COLO668 (cell line): ENCODE measurements at regions not wholly inside any gene's neighbourhood (a gene's known extent, or its start where the extent isn't known, plus 50 kb on each side); places are given as distances from the start of the nearest gene placed in this dataset.

Experiments used
- DNase-seq: peaks from one replicate; lab custom pipeline; 2025; ENCODE audit not compliant: unreplicated experiment; lab: John Stamatoyannopoulos, UW

DNA sequence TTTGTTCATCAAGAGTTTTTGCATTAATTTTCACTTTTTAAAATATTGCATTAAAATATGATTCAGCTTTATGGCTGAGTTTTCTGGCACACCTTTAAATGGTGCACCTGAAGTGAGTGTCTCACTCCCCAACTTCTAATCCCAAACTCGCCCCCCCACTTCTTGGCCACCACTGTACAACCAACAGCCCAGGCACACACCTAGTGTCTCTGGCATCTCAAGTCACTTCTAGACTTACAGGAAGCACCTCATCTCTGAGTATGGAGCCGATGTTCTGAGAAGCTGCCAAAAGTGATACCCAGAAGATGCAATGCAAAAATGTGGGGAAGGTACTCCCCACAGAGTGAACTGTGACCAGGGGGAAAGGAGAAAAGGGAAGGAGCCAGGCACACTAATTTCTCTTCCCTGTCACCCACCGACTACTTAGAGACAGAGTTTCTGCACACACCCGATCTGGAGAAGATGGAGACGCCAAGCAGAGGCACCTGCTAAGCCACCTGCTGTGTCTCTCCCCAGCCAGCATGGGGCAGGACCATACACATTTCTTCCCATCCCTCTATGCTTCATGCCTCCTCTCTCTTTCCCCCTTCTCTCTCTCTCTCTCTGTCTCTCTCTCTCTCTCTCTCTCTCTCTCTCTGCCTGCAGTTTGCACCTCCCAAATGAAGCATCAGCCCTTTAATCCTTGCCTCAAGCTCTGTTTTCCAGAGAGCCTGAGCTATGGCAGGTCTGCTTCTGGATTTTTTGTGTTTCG is 155.3 kb upstream of the ZNF507 start:
- no peak for DNase-seq

DNA sequence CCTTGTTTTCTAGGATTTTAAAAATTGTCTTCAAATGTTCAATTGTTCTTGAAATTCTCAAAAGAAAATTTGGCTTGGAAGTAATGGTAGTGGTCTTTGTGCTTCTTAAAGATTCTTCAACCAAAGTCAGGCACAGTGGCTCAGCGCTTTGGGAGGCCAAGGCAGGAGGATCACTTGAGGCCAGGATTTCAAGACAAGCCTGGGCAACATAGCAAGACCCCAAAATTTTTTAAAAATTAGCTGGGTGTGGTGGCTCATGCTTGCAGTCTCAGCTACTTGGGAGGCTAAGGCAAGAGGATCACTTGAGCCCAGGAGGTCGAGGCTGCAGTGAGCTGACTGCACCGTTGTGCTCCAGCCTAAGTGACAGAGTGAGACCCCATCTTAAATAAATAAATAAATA is 153.5 kb upstream of the ZNF507 start:
- DNase-seq, result no peak

DNA sequence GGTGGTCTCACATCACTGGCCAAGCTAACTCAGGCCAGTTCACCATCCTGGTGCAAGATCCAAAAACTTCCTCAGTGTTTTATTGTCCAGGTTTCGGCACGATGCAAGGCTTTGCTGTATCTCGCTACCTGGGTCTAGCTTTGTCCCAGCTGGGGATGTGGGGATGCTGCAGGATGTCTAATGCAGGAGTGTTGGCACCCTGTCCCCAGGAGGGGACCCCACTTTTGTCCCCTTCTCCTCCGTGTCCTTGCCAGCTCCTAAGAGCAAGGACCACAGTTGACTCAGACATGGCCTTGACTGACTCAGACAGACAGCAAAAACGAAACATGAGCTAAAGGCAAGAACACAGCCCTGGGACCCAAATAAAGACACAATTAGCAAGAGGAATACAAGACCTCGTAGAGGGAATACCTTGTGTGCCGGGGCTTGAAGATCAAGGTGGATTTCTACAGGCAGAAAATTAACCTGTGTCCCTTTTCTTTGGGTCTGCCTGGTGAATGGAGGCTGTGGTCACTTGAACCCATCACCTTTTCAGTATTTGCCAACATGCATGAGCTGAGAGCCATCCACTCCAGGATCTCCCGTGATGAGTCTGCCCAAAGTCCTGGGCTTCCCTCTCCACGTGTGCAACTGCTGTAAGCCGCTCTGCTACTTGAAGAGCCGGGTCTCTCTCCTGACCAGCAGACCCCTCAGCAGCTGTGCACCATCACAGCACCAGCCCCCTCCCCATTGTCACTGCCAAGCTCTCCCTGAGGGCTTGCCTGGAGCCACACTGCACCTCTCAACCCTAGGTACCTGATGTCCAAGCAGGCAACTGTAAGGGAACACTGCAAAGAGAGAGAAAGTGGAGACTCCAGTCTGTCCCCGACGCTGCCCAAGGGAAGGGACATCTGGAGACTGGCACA is 149.5 kb upstream of the ZNF507 start:
- no peak for DNase-seq

DNA sequence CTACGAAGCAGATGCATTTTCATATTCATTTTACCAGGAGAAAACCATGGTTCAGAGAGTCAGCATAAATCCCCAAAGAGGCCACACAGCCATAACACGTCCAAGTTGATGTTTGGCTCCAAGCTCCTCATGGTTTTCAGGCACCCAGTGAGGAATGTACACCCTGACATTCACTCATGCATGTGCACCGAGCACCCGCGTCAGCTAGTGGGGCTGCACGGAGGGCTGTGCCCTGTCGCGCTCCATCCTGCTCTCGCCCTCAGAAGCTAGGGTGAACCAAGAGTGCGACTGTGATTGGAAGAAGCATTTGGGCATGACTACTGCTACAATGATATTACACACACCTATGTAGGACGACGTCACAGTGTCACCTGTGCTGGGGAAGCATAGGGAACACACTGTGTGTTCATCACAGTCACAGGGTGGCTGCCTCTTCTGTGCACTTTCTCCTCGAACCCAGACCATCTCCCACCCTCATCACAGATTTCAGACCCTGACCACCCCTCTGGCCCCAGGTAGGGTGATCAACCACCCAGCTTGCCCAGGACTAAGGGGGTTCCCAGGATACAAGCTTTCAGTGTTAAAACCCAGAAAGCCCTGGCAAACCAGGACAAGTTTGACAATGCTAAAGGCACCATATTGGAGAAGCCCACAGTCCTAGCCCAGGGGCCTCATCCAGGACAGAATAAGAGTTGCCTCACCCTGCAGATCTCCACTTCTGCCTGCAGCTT is 148.6 kb upstream of the ZNF507 start:
- DNase-seq, result no peak

DNA sequence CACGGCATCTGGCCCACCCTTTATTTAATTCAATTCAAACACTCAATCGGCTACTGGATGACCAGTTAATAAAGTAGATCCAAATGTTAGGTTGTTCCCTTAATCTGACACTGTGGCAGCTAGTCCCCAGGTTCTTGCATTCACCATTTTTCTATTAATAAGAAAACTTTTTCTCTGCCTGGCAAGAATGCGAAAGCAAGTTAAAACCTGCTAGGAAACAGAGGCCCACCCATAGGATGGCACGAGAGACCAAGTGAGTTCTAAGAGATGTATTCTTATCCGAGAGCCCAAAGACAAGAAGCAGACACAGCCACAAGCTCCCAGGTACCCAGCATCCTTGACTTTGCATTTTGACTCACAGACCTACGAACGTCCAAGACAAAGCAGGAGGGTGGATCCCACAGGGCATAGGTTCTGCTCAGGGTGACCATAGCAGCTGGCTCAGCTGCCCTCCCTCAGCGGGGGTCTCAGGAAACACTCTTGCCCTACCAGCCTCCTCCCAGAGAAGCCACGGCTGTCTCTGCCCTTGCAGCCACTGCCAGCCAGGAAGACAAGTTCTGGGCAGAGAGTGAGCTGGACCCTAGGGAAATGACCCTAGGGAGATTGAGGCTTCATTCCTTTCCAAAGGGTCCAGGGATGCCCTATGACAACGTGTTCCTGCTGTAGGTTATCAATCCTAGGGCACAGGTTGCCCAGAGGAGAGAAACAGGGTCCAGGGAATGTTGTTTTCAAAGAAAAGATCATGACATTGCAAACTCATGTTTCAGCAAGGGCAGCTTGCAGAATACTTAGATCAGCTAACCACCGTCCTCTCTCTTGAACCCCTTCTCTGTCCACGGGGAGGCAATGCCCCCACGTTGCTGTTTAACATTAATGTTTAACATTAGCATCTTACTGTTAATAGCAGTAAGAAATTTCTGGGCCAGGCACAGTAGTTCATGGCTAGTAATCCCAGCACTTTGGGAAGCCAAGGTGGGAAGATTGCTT is 147.2 kb upstream of the ZNF507 start:
- DNase-seq, result no peak

DNA sequence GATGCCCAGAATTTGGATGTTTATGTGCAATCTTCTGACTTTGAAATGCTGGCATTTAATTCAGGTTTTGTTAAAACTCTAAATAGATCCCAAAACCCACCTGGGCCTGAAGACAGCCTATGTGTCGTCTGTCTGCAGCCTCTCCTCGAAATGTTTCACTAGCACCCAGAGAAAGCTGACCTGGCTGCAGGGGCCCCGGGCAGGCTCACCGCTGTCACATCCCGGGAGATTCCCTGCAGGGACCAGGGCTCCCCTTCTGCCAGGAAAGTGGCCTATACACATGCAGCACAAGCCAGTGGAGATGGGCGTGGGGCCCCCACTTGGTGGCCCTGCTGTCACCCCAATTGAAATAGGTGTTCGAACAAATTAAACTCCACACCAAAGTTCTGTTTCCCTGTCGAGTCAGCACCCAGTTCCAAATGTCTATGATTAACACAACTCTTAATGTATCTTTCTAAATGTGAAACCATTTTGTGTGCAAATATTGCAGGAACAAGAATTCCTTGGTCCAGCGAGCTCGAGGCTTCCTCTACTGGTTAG is 145.8 kb upstream of the ZNF507 start:
- no peak for DNase-seq

DNA sequence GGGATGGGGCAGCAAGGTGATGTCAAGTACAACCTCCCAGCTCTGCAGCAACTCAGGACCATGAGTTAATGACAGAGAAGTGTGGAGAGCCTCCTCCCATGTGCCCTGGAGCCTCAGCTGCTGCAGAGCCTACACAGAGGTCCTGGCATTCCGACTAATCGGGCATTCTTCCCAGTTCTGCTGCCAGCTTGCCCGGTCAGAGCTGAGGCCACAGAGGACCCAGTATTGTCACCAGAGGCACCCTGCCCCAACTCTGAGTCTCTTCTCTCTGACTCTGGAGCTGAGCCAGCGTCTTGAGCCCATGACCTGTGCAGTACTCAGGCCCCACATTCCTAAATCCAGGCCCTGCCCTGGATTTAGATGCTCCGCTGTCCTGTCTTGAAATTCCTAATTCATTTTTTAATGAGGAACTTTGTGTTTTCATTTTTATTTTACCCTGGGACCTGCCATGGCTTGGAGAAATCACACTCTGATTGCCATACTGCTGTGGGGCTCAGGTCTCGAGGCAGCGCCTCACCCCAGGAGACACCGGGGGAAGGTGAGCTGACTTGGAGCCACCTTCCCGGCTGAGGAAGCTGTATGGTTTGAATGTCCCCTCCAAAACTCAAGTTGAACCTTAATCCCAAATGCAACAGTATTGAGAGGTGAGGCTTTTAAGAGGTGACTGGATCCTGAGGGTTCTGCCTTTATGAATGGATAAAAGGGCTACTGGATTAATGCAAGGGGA is 144.9 kb upstream of the ZNF507 start:
- DNase-seq, result no peak

DNA sequence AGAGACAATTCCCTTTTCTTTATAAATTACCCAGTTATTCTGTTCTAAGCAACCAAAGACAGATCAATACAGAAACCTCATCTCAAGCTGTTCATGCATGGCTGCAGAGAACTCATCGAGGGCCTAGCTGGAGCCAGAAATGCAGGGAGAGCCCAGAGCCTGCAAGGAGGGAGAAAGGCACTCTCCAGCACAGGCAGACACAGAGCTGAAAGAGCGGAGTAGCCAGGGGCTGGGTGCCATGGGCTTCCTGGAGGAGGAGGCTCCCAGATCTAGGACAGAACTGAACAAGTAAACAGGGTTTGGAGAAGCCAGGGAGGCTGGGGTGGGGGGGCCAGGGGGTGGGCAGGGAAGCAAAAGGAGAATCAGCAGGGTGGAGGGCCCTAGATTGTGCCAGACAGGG is 144.2 kb upstream of the ZNF507 start:
- no peak for DNase-seq

DNA sequence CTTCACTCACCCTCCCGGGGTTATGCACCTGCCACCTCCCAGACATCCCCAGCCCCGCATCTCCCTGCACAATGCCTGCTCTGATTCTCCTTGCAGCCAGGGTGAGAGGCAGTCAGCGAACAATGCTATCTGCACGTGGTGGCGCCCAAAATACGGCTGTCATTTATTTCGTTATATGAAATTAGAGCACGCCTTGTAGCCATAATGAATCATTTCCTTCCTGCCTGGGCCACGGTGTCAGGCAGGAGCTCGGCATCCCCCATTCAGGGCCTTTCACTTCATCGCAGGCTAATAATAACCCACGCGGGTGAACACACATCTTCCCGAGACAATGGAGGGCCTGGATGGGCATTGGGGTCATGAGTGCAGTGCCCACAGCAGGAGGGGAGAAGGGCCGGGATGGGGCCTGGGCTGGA is 143.8 kb upstream of the ZNF507 start:
- no peak for DNase-seq

DNA sequence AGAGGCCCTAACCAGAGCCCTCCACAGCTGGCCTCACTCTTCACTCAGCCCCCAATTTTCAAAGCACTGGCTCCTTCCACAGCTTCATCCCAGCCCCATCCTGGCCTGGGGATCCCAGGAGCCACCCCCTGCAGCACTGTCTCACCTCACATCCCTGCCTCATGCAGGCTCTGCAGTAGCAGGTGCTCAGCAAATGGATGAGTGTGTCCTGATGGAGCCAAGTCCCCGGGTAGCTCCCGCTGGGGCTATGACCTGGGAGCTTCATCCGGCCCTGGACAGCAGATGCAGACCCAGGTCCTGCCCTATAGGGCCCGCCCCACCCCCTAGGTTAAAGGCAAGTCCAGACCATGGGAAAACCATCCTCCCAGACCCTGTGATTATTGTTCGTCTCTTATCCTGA is 143.2 kb upstream of the ZNF507 start:
- no peak for DNase-seq

DNA sequence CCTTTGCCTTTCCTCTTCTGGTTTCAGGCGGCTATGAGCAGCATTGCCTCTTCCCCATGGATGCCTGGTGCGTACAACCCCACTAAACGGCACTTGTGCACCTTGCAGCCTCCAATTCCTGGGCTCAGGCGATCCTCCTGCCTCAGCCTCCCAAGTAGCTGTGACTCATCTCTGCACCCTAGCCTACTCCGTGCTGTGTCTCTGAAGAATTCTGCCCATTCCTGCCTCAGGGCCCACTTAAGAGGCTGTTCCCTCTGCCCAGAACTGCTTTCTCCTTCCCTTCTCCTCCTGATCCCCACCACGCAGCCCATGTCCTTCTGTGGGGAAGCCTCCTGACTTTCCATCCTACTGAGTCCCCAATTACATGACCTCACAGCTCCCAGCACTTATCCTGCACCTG is 142.2 kb upstream of the ZNF507 start:
- DNase-seq, result no peak

DNA sequence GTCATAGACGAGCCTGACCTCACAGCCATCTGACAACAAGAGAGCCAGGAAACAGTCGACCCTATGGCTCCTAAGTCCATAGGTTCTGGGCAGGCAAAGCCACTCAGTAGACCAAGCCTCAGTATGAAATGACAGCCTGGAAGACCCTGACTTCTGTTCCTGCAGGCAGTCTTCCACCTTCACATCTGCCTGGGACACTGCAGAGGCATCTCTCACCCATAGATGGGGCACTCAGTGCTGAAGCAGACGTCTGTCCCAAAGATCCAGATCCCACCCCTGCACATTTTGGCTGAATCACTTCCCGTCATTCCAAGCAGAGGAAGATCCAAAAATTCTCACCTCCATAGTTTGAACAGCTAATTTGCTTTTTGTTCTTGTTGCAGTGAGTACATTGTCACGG is 139.3 kb upstream of the ZNF507 start:
- no peak for DNase-seq

DNA sequence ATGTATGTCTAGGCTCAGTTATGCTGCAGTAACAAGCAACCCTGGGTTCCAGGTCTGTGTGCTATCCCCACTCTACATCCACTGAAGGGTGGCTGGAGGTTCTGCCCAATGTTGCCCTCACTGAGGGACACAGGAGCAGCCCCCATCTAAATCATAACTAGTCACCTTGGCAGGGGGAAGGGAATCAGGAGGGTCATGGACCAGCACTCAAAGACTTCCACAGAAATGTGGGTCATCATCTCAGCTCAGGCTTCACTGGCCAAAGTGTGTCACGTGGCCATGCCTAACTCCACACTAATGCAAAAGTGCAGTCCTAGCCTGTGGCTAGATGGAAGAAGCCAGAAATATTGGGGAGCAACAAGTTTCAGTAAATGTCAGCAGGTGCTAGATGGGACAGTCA is 137.3 kb upstream of the ZNF507 start:
- no peak for DNase-seq

DNA sequence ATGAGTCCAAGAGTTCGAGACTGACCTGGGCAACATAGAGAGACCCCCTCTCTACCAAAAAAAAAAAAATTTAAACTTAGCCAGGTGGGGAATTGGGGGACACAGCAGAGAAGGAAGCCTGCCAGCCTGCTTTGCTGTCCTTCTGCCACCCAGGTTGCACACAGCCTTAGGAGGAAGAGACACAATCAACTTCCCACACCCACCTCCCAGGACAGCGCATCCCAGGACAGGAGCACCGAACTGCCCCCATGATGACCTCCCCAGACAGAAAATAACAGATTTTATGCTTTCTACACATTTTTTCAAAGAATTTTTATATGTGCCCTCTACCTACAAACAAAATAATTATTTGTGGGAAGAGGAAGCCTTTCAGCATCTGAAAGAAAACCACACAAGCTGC is 126.0 kb upstream of the ZNF507 start:
- DNase-seq, result no peak

DNA sequence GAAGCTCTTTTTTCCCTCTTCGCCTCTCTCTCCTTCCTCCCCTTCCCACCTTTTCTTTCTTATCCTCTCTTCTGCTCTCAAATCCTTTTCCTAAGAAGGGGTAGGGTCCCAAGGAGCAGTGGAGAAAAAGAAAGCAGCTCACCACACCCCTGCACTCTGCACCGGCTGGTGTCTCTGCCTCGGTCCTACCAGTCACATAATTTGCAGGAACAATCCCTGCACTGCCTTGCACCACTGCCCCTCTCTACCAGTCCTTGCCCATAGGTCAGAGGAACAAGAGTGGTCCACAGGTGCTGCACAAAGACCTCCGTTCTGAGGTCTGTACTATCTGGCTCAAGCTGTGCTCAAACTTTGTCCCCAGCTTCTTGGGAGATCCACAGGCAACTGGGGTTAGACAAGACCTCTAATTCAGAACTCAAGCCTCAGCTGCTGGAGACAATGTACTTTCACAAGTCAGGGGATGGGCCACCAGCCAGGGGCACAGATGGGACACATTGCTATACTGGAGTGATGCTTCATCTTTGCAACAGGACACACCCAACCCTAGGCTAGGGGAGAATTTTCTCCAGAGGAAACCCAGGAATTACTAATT is 125.4 kb upstream of the ZNF507 start:
- DNase-seq, result no peak

DNA sequence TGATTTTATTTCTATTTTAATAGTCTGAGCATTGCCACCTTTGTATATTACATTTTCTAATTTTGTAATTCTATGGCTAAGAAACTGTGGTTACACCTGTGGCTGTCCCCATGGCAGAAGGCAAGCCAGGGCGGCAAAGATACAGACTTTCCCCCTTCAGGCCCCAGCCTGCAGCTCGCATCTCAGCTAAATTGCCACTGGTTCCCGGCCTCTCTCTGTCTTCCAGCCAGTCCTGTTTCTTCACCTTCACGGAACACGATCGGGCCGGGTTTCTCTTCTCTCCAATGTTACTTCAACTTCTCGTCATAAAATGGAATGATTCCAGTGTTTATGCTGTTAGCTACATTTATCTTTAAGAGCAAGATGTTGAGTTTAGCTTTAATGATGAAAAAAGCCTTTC is 124.5 kb upstream of the ZNF507 start:
- no peak for DNase-seq

DNA sequence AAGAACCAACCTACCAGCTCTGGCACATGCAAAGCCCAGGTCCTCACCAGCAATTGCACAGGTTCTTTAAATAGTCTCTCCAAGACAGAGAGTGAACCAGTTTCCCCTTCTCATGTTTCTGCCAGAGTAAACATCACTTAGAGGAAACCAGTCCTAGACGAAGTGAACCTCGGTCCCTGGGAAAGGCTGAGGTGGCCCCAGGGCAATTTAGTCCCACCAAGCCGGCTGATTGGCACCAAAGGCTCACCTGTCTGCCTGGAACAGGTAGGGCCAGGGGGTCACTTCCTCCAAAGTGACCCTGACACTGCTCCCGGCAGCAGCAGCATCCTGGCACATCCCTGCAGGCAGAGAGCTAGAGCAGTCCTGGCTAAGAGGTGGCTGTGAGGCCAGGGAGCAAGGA is 122.9 kb upstream of the ZNF507 start:
- no peak for DNase-seq

DNA sequence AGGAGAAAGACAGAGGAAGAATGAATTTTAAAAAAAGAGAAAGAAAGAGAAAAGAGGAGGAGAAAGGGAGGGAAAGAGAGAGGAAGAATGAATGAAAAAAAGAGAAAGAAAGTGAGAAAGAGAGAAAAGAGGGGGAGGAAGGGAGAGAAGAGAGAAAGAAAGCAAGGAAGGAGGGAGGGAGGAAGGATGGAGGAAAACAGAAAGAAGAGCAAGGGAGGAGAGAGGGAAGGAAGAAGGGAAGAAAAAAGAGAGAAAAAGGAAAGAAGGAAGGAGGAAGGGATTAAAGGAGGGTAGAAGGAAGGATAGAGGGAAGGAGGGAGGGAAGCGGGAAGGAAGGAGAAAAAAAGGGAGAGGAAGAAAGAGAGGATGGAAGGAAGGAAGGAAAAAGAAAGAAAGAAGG is 122.3 kb upstream of the ZNF507 start:
- DNase-seq, result no peak
